Cardiac muscle cell (in vitro differentiated cells and primary cell): ENCODE measurements at regions not wholly inside any gene's neighbourhood (a gene's known extent, or its start where the extent isn't known, plus 50 kb on each side); places are given as distances from the start of the nearest gene placed in this dataset.
A peak's percentile ranks its signal among the peaks of the same experiment; 100 is the strongest.

Source experiments
- DNase-seq, 2 donors: peaks; one replicate each; pipeline versions ENCODE4 v3.0.0 to v3.0.0-alpha.2; 2010 to 2017; ENCODE audit warnings: low read depth in 1 of 2, low spot score in 1 of 2
- H3K27ac ChIP-seq: fragments of 200-600 bp; sonication (generic); 2 replicates; pipeline ENCODE4 v1.5.1; 2016
- H3K27me3 ChIP-seq: fragments of 200-600 bp; sonication (generic); 2 replicates; pipeline ENCODE4 v1.6.0; 2016; ENCODE audit warnings: control low read depth
- H3K36me3 ChIP-seq: fragments of 200-600 bp; sonication (generic); 2 replicates; pipeline ENCODE4 v1.5.1; 2016; ENCODE audit warnings: control low read depth
- H3K4me1 ChIP-seq: fragments of 200-600 bp; sonication (generic); 2 replicates; pipeline ENCODE4 v1.8.1; 2017; ENCODE audit warnings: low read depth, mild to moderate bottlenecking, mixed run types
- H3K4me3 ChIP-seq: fragments of 200-600 bp; sonication (generic); 2 replicates; pipeline ENCODE4 v1.5.1; 2016; ENCODE audit warnings: mild to moderate bottlenecking
- H3K9me3 ChIP-seq: fragments of 200-600 bp; sonication (generic); 2 replicates; pipeline ENCODE4 v1.5.1; 2017; ENCODE audit warnings: low read depth, mild to moderate bottlenecking, control low read depth
- CTCF ChIP-seq: IDR thresholded peaks from 2 replicates; pipeline ENCODE4 v1.5.1; 2012; ENCODE audit warnings: low read depth, mild to moderate bottlenecking, low read length

GRCh38 chr2:18861951-18862350 is 272.6 kb upstream of the NT5C1B start:
- H3K36me3 ChIP-seq = no peaks in the 10 kb centered on the region
- H3K9me3 ChIP-seq = no peaks in the 10 kb centered on the region
- H3K4me3 ChIP-seq = no peak overlapping the region
- no peak for DNase-seq
- no peaks in the 10 kb centered on the region for H3K4me1 ChIP-seq
- H3K27ac ChIP-seq = no peak overlapping the region
- no peaks in the 10 kb centered on the region for H3K27me3 ChIP-seq
- TF ChIP-seq CTCF = no peak

- Histone ChIP-seq H3K9me3 (no peaks in the 10 kb centered on the region), H3K27ac (no peak overlapping the region), H3K4me3 (no peak overlapping the region), H3K4me1 (no peaks in the 10 kb centered on the region), H3K36me3 (no peaks in the 10 kb centered on the region), H3K27me3 (no peaks in the 10 kb centered on the region)
- no peak for DNase-seq
- TF ChIP-seq CTCF = no peak
Measured at GRCh38 chr2:18860179-18860578, 270.8 kb upstream of the NT5C1B start.

- H3K9me3 ChIP-seq = no peaks in the 10 kb centered on the region
- no peak for TF ChIP-seq CTCF
- no peaks in the 10 kb centered on the region for H3K27me3 ChIP-seq
- DNase-seq = no peak
- H3K4me1 ChIP-seq = no peaks in the 10 kb centered on the region
- no peak overlapping the region for H3K4me3 ChIP-seq
- H3K27ac ChIP-seq = no peak overlapping the region
- no peaks in the 10 kb centered on the region for H3K36me3 ChIP-seq
Measured at GRCh38 chr2:18856765-18857164, 267.4 kb upstream of the NT5C1B start.

GRCh38 chr2:18855027-18855426 is 265.7 kb upstream of the NT5C1B start:
- DNase-seq = peak in 1 of 2 donors; percentile 42
- Histone ChIP-seq H3K27me3 (no peaks in the 10 kb centered on the region), H3K36me3 (no peaks in the 10 kb centered on the region), H3K4me1 (no peaks in the 10 kb centered on the region), H3K27ac (no peak overlapping the region), H3K4me3 (no peak overlapping the region), H3K9me3 (no peaks in the 10 kb centered on the region)
- peak; percentile 53 for TF ChIP-seq CTCF

GRCh38 chr2:18849841-18850578 is 260.6 kb upstream of the NT5C1B start:
- no peak overlapping the region for H3K27ac ChIP-seq
- H3K4me3 ChIP-seq = no peak overlapping the region
- no peaks in the 10 kb centered on the region for H3K4me1 ChIP-seq
- H3K36me3 ChIP-seq = no peaks in the 10 kb centered on the region
- H3K27me3 ChIP-seq = no peaks in the 10 kb centered on the region
- no peak for TF ChIP-seq CTCF
- DNase-seq = no peak
- no peaks in the 10 kb centered on the region for H3K9me3 ChIP-seq
